Naive thymus-derived CD4-positive, alpha-beta T cell (primary cell): ENCODE measurements at regions not wholly inside any gene's neighbourhood (a gene's known extent, or its start where the extent isn't known, plus 50 kb on each side); places are given as distances from the start of the nearest gene placed in this dataset.

Experiments
- ATAC-seq: fragments of 150-1000 bp; cut with Tn5 transposase; 2 replicates; pipeline ENCODE4 v1.10.0; 2021; ENCODE audit warnings: mild to moderate bottlenecking, moderate library complexity
- CTCF ChIA-PET: fragments of 350-600 bp; sonication (Branson Sonifier 250); formaldehyde crosslinking; loops from one replicate; lab custom pipeline; 2021; ENCODE audit warnings: antibody characterized with exemption; lab: Charles Lee
- POLR2A ChIA-PET: fragments of 350-600 bp; sonication (Branson Sonifier 250); formaldehyde crosslinking; loops from one replicate; lab custom pipeline; 2021; ENCODE audit warnings: antibody characterized with exemption, inconsistent platforms; lab: Charles Lee
- DNase-seq, 9 donors: peaks; one replicate each; pipeline versions ENCODE4 v3.0.0 to v3.0.0-alpha.2; 2020 to 2022; ENCODE audit warnings: mixed read lengths in 1 of 9
- H3K27ac ChIP-seq: one replicate; pipeline ENCODE4 v1.7.0; 2013; ENCODE audit warnings: mild to moderate bottlenecking, low read depth, low read length, moderate library complexity
- H3K27me3 ChIP-seq, 2 donors: one replicate each; pipeline ENCODE4 v1.7.0; 2013; ENCODE audit warnings: low read length in 2 of 2, mild to moderate bottlenecking in 2 of 2, moderate library complexity in 2 of 2; ENCODE audit not compliant: control insufficient read depth in 2 of 2, insufficient read depth in 2 of 2
- H3K36me3 ChIP-seq, 3 experiments: 1 replicate in 2 of 3; 2 replicates in 1 of 3; pipeline ENCODE4 v1.7.0; 2013; ENCODE audit warnings: low read length in 3 of 3, mild to moderate bottlenecking in 3 of 3, moderate library complexity in 1 of 3; ENCODE audit not compliant: insufficient read depth in 3 of 3, control insufficient read depth in 2 of 3
- H3K4me1 ChIP-seq, 2 donors: one replicate each; pipeline ENCODE4 v1.7.0; 2013; ENCODE audit warnings: low read length in 2 of 2, mild to moderate bottlenecking in 2 of 2, moderate library complexity in 1 of 2; ENCODE audit not compliant: control insufficient read depth in 2 of 2, insufficient read depth in 2 of 2
- H3K4me3 ChIP-seq: 2 replicates; pipeline ENCODE4 v1.7.0; 2013; ENCODE audit warnings: mild to moderate bottlenecking, low read length
- H3K9me3 ChIP-seq, 3 experiments: 1 replicate in 2 of 3; 2 replicates in 1 of 3; pipeline ENCODE4 v1.7.0; 2013; ENCODE audit warnings: low read length in 3 of 3; ENCODE audit not compliant: control insufficient read depth in 2 of 3
- H3K27ac Mint-ChIP-seq, 9 donors: one replicate each; pipeline ENCODE4 v1.8.0; 2020 to 2022; ENCODE audit warnings: mixed read lengths in 9 of 9, mild to moderate bottlenecking in 8 of 9, moderate library complexity in 5 of 9, inconsistent platforms in 2 of 9
- H3K27me3 Mint-ChIP-seq, 5 donors: one replicate each; pipeline ENCODE4 v1.8.0; 2021 to 2022; ENCODE audit warnings: mixed read lengths in 5 of 5, mild to moderate bottlenecking in 1 of 5
- H3K36me3 Mint-ChIP-seq, 5 donors: one replicate each; pipeline ENCODE4 v1.8.0; 2020 to 2022; ENCODE audit warnings: mixed read lengths in 5 of 5, mild to moderate bottlenecking in 3 of 5, inconsistent platforms in 1 of 5
- H3K4me1 Mint-ChIP-seq, 7 donors: one replicate each; pipeline ENCODE4 v1.8.0; 2020 to 2022; ENCODE audit warnings: mixed read lengths in 7 of 7, mild to moderate bottlenecking in 3 of 7, inconsistent platforms in 1 of 7
- H3K4me3 Mint-ChIP-seq, 10 donors: one replicate each; pipeline ENCODE4 v1.8.0; 2020 to 2022; ENCODE audit warnings: mild to moderate bottlenecking in 10 of 10, mixed read lengths in 10 of 10, moderate library complexity in 6 of 10, inconsistent platforms in 2 of 10
- H3K9me3 Mint-ChIP-seq, 11 donors: one replicate each; pipeline ENCODE4 v1.8.0; 2020 to 2022; ENCODE audit warnings: mixed read lengths in 11 of 11, mild to moderate bottlenecking in 4 of 11, inconsistent platforms in 1 of 11, moderate library complexity in 1 of 11
- intact Hi-C, 2 donors: fragments of 100-400 bp; cut with micrococcal nuclease; formaldehyde crosslinking; loops; one replicate each; pipeline ENCODE4 v1.15.1; 2023

GRCh38 chr11:98110030-98110429 is 910.7 kb upstream of the CNTN5 start:
- H3K27ac ChIP-seq: no peak overlapping the region
- H3K36me3 Mint-ChIP-seq: no peaks in the 10 kb centered on the region
- H3K27me3 ChIP-seq: no peaks in the 10 kb centered on the region
- intact Hi-C loops: no loop called here
- H3K4me3 Mint-ChIP-seq: no peak overlapping the region
- H3K4me1 ChIP-seq: no peaks in the 10 kb centered on the region
- no peaks in the 10 kb centered on the region for H3K27me3 Mint-ChIP-seq
- no peaks in the 10 kb centered on the region for H3K9me3 ChIP-seq
- H3K9me3 Mint-ChIP-seq: peaks cover 0 to 12% (median 3%) of the 10 kb centered on the region in 11 donors
- H3K4me1 Mint-ChIP-seq: no peaks in the 10 kb centered on the region
- POLR2A ChIA-PET: interaction anchor here (0.6 kb wide), 1 partner anchor 11 kb away, joined by 3 read pairs; no protein-coding TSS in a partner anchor
- DNase-seq: no peak
- no peaks in the 10 kb centered on the region for H3K36me3 ChIP-seq
- no peak for ATAC-seq
- no peak overlapping the region for H3K27ac Mint-ChIP-seq
- CTCF ChIA-PET: no interaction called here
- no peak overlapping the region for H3K4me3 ChIP-seq

GRCh38 chr11:98115873-98116272 is 904.9 kb upstream of the CNTN5 start:
- Mint-ChIP-seq H3K27me3 (no peaks in the 10 kb centered on the region), H3K4me1 (no peaks in the 10 kb centered on the region), H3K4me3 (no peak overlapping the region), H3K9me3 (peaks cover 4 to 21% (median 13%) of the 10 kb centered on the region in 11 donors), H3K27ac (no peak overlapping the region), H3K36me3 (no peaks in the 10 kb centered on the region)
- ChIA-PET CTCF (no interaction called here), POLR2A (no interaction called here)
- Histone ChIP-seq H3K4me1 (no peaks in the 10 kb centered on the region), H3K27me3 (no peaks in the 10 kb centered on the region), H3K4me3 (no peak overlapping the region), H3K9me3 (no peaks in the 10 kb centered on the region), H3K36me3 (no peaks in the 10 kb centered on the region), H3K27ac (no peak overlapping the region)
- ATAC-seq (no peak), DNase-seq (no peak)
- intact Hi-C loops: no loop called here

GRCh38 chr11:98130117-98130625 is 890.6 kb upstream of the CNTN5 start:
- POLR2A ChIA-PET: no interaction called here
- DNase-seq (no peak), ATAC-seq (no peak)
- H3K4me1 Mint-ChIP-seq: no peaks in the 10 kb centered on the region
- H3K4me3 ChIP-seq: no peak overlapping the region
- no peak overlapping the region for H3K27ac ChIP-seq
- no peaks in the 10 kb centered on the region for H3K9me3 ChIP-seq
- CTCF ChIA-PET: no interaction called here
- H3K36me3 ChIP-seq: no peaks in the 10 kb centered on the region
- no peak overlapping the region for H3K4me3 Mint-ChIP-seq
- H3K9me3 Mint-ChIP-seq: peaks cover 0 to 27% (median 5%) of the 10 kb centered on the region in 11 donors
- no peak overlapping the region for H3K27ac Mint-ChIP-seq
- H3K4me1 ChIP-seq: no peaks in the 10 kb centered on the region
- H3K36me3 Mint-ChIP-seq: no peaks in the 10 kb centered on the region
- H3K27me3 Mint-ChIP-seq: no peaks in the 10 kb centered on the region
- no peaks in the 10 kb centered on the region for H3K27me3 ChIP-seq
- intact Hi-C loops: no loop called here

- Mint-ChIP-seq H3K9me3 (peaks cover 0 to 21% (median 3%) of the 10 kb centered on the region in 11 donors), H3K36me3 (no peaks in the 10 kb centered on the region), H3K27ac (no peak overlapping the region), H3K4me3 (no peak overlapping the region), H3K4me1 (no peaks in the 10 kb centered on the region), H3K27me3 (no peaks in the 10 kb centered on the region)
- CTCF ChIA-PET: no interaction called here
- H3K9me3 ChIP-seq: no peaks in the 10 kb centered on the region
- H3K4me3 ChIP-seq: no peak overlapping the region
- H3K36me3 ChIP-seq: no peaks in the 10 kb centered on the region
- H3K4me1 ChIP-seq: no peaks in the 10 kb centered on the region
- intact Hi-C loops: no loop called here
- H3K27ac ChIP-seq: no peak overlapping the region
- no peak for ATAC-seq
- POLR2A ChIA-PET: no interaction called here
- DNase-seq: no peak
- no peaks in the 10 kb centered on the region for H3K27me3 ChIP-seq
Measured at GRCh38 chr11:98136357-98136756, 884.4 kb upstream of the CNTN5 start.

GRCh38 chr11:98137437-98137836 is 883.3 kb upstream of the CNTN5 start:
- Histone ChIP-seq H3K36me3 (no peaks in the 10 kb centered on the region), H3K9me3 (no peaks in the 10 kb centered on the region), H3K27me3 (no peaks in the 10 kb centered on the region), H3K4me1 (no peaks in the 10 kb centered on the region), H3K27ac (no peak overlapping the region), H3K4me3 (no peak overlapping the region)
- ChIA-PET POLR2A (no interaction called here), CTCF (no interaction called here)
- Mint-ChIP-seq H3K36me3 (no peaks in the 10 kb centered on the region), H3K4me1 (no peaks in the 10 kb centered on the region), H3K27ac (no peak overlapping the region), H3K9me3 (peaks cover 0 to 18% (median 3%) of the 10 kb centered on the region in 11 donors), H3K27me3 (no peaks in the 10 kb centered on the region), H3K4me3 (no peak overlapping the region)
- DNase-seq (no peak), ATAC-seq (no peak)
- intact Hi-C loops: no loop called here

- Mint-ChIP-seq H3K4me3 (no peak overlapping the region), H3K4me1 (no peaks in the 10 kb centered on the region), H3K36me3 (no peaks in the 10 kb centered on the region), H3K9me3 (peaks cover 0 to 32% (median 7%) of the 10 kb centered on the region in 11 donors), H3K27ac (no peak overlapping the region), H3K27me3 (no peaks in the 10 kb centered on the region)
- no peak for DNase-seq
- CTCF ChIA-PET: no interaction called here
- ATAC-seq: no peak
- Histone ChIP-seq H3K27me3 (no peaks in the 10 kb centered on the region), H3K4me1 (no peaks in the 10 kb centered on the region), H3K36me3 (no peaks in the 10 kb centered on the region), H3K9me3 (no peaks in the 10 kb centered on the region), H3K27ac (no peak overlapping the region), H3K4me3 (no peak overlapping the region)
- intact Hi-C loops: no loop called here
- POLR2A ChIA-PET: no interaction called here
Measured at GRCh38 chr11:98143661-98144060, 877.1 kb upstream of the CNTN5 start.

- CTCF ChIA-PET: no interaction called here
- ATAC-seq (no peak), DNase-seq (no peak)
- no peak overlapping the region for H3K4me3 ChIP-seq
- intact Hi-C loops: no loop called here
- H3K4me1 ChIP-seq: no peaks in the 10 kb centered on the region
- Mint-ChIP-seq H3K27ac (no peak overlapping the region), H3K36me3 (peaks cover 0 to 12% (median 0%) of the 10 kb centered on the region in 5 donors), H3K4me3 (no peak overlapping the region), H3K4me1 (no peaks in the 10 kb centered on the region), H3K9me3 (peaks cover 4 to 23% (median 14%) of the 10 kb centered on the region in 11 donors), H3K27me3 (no peaks in the 10 kb centered on the region)
- POLR2A ChIA-PET: no interaction called here
- no peaks in the 10 kb centered on the region for H3K27me3 ChIP-seq
- no peaks in the 10 kb centered on the region for H3K36me3 ChIP-seq
- no peaks in the 10 kb centered on the region for H3K9me3 ChIP-seq
- H3K27ac ChIP-seq: no peak overlapping the region
Measured at GRCh38 chr11:98153752-98154151, 867.0 kb upstream of the CNTN5 start.
